AG04449 (cell line): ENCODE measurements at regions not wholly inside any gene's neighbourhood (a gene's known extent, or its start where the extent isn't known, plus 50 kb on each side); places are given as distances from the start of the nearest gene placed in this dataset.

Experiments used
- CTCF ChIA-PET: fragments of 350-600 bp; formaldehyde crosslinking; extraction: SDS; loops from one replicate; lab custom pipeline; 2021; ENCODE audit warnings: antibody characterized with exemption; lab: Yijun Ruan, JAX
- POLR2A ChIA-PET: fragments of 400-600, 350-600 bp; formaldehyde crosslinking; extraction: SDS; loops from one replicate; lab custom pipeline; 2020; ENCODE audit warnings: antibody characterized with exemption, inconsistent platforms; lab: Yijun Ruan, JAX
- DNase-seq: peaks from one replicate; pipeline ENCODE4 v3.0.0-alpha.2; 2010; ENCODE audit warnings: low read depth, low spot score
- H3K4me3 ChIP-seq: 2 replicates; pipeline ENCODE4 v1.5.1; 2011; ENCODE audit warnings: low read depth, mild to moderate bottlenecking, control low read depth, low read length
- TF ChIP-seq, protein P1 (sequence below): IDR thresholded peaks from one replicate; pipeline ENCODE4 v1.5.1; 2011; ENCODE audit warnings: mild to moderate bottlenecking, moderate library complexity, low read length, control low read depth, inconsistent platforms; ENCODE audit not compliant: insufficient read depth; ENCODE audit errors: missing control alignments

DNA sequence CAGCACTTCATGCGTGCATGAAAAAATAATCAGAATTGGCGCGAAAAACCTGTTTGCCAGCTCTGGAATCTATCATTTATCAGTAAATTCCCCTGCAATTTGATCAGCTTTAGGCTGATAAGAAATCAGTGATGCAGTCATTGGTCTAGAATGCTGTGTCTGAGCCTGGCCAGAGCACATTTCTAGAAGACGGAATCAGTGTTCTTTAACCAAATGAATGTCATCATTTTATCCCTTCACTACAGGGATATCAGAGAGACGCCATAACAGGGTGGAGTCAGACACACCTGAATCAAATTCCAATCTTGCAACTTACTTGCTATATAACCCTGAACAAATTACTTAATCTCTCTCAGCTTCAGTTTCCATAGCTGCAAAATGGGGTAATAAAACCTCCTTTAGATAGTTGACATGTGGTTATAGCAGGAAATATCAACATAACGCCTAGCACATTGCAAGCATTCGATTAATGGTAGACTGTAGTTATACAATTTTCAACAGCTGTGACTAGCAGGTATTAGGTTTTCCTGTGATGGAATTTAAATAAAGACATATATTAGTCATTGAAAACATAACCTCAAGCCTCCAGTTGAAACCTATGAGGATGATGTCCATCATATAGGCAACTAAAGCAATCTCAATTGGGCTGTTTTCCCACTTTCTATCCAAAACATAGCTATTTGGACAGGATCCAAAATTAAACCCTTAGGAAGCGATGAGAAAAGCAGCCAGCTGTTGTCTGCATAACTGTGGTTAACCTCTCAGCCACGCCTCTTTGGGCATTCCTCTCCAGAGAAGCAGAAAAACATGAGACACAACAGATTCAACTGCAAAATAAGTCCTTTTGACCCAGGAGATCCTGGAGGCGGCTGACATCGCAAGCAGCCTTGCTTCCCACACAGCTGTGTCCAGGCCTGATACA is 51.6 kb upstream of the UBL3 start:
- POLR2A ChIA-PET, result interaction anchor here (0.8 to 1.4 kb wide), 2 partner anchors 22 to 52 kb away, joined by 6 to 7 read pairs; partner anchors contain the start of gene UBL3
- DNase-seq, result peak; percentile 79
- CTCF ChIA-PET, result interaction anchor here (0.7 to 2.4 kb wide), 6 partner anchors 8 to 394 kb away, joined by 3 to 9 read pairs (median 5); no protein-coding TSS in a partner anchor
- TF ChIP-seq, protein P1, sequence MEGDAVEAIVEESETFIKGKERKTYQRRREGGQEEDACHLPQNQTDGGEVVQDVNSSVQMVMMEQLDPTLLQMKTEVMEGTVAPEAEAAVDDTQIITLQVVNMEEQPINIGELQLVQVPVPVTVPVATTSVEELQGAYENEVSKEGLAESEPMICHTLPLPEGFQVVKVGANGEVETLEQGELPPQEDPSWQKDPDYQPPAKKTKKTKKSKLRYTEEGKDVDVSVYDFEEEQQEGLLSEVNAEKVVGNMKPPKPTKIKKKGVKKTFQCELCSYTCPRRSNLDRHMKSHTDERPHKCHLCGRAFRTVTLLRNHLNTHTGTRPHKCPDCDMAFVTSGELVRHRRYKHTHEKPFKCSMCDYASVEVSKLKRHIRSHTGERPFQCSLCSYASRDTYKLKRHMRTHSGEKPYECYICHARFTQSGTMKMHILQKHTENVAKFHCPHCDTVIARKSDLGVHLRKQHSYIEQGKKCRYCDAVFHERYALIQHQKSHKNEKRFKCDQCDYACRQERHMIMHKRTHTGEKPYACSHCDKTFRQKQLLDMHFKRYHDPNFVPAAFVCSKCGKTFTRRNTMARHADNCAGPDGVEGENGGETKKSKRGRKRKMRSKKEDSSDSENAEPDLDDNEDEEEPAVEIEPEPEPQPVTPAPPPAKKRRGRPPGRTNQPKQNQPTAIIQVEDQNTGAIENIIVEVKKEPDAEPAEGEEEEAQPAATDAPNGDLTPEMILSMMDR, result no peak
- H3K4me3 ChIP-seq, result no peak overlapping the region
